SK-N-SH treated with all-trans-retinoic acid at 6 μM for 48 hours (cell line): ENCODE measurements at regions not wholly inside any gene's neighbourhood (a gene's known extent, or its start where the extent isn't known, plus 50 kb on each side); places are given as distances from the start of the nearest gene placed in this dataset.
A peak's percentile ranks its signal among the peaks of the same experiment; 100 is the strongest.

ENCODE experiments used
- ATAC-seq: fragments of 200-7000 bp; cut with Tn5 transposase; 3 replicates; pipeline ENCODE4 v1.9.1; 2020; ENCODE audit warnings: mild to moderate bottlenecking, moderate library complexity
- ARNTL ChIP-seq: fragments of 450-650 bp; formaldehyde crosslinking; IDR thresholded peaks from 2 replicates; pipeline ENCODE4 v1.5.0; 2020; ENCODE audit warnings: low read depth, mild to moderate bottlenecking, moderate library complexity, borderline replicate concordance
- BACH2 ChIP-seq: fragments of 250-450 bp; sonication (Bioruptor Pico); IDR thresholded peaks from 2 replicates; pipeline ENCODE4 v1.9.0; 2021; ENCODE audit warnings: mild to moderate bottlenecking, borderline replicate concordance
- CREB5 ChIP-seq: fragments of 250-450 bp; sonication (Bioruptor Pico); IDR thresholded peaks from 2 replicates; pipeline ENCODE4 v1.5.1; 2020; ENCODE audit warnings: low read depth, mild to moderate bottlenecking, moderate library complexity
- CSRNP3 ChIP-seq: fragments of 250-450 bp; sonication (Bioruptor Pico); IDR thresholded peaks from 2 replicates; pipeline ENCODE4 v1.5.1; 2021; ENCODE audit warnings: mild to moderate bottlenecking, moderate library complexity
- ESRRG ChIP-seq: fragments of 250-450 bp; sonication (Bioruptor Pico); IDR thresholded peaks from 2 replicates; pipeline ENCODE4 v1.6.1; 2021; ENCODE audit warnings: mild to moderate bottlenecking
- GLIS3 ChIP-seq: fragments of 250-450 bp; sonication (Bioruptor Pico); IDR thresholded peaks from 2 replicates; pipeline ENCODE4 v1.5.0; 2020; ENCODE audit warnings: mild to moderate bottlenecking, moderate library complexity
- ISL1 ChIP-seq: fragments of 250-450 bp; sonication (Bioruptor Pico); IDR thresholded peaks from 2 replicates; pipeline ENCODE4 v2.1.2; 2022; ENCODE audit warnings: mild to moderate bottlenecking, moderate library complexity
- OSR1 ChIP-seq: fragments of 250-450 bp; sonication (Bioruptor Pico); IDR thresholded peaks from 2 replicates; pipeline ENCODE4 v1.8.0; 2022; ENCODE audit warnings: moderate library complexity, mild to moderate bottlenecking, inconsistent platforms
- POU6F1 ChIP-seq: fragments of 250-450 bp; sonication (Bioruptor Pico); IDR thresholded peaks from 2 replicates; pipeline ENCODE4 v1.8.0; 2021; ENCODE audit warnings: low read depth, mild to moderate bottlenecking, moderate library complexity, borderline replicate concordance
- PPARA ChIP-seq: fragments of 250-450 bp; sonication (Bioruptor Pico); IDR thresholded peaks from 2 replicates; pipeline ENCODE4 v1.5.0; 2020; ENCODE audit warnings: mild to moderate bottlenecking, borderline replicate concordance
- RARB ChIP-seq: fragments of 250-450 bp; sonication (Bioruptor Pico); IDR thresholded peaks from 2 replicates; pipeline ENCODE4 v1.8.0; 2021; ENCODE audit warnings: mild to moderate bottlenecking, moderate library complexity
- TCF4 ChIP-seq: fragments of 250-450 bp; sonication (Bioruptor Pico); IDR thresholded peaks from 2 replicates; pipeline ENCODE4 v1.8.0; 2021; ENCODE audit warnings: mild to moderate bottlenecking, moderate library complexity, borderline replicate concordance
- TOX ChIP-seq: fragments of 250-450 bp; sonication (Bioruptor Pico); IDR thresholded peaks from 2 replicates; pipeline ENCODE4 v1.8.0; 2021; ENCODE audit warnings: mild to moderate bottlenecking, moderate library complexity, borderline replicate concordance
- TSHZ2 ChIP-seq: fragments of 250-450 bp; sonication (Bioruptor Pico); IDR thresholded peaks from 2 replicates; pipeline ENCODE4 v1.5.0; 2020; ENCODE audit warnings: mild to moderate bottlenecking, moderate library complexity
- ZC3H10 ChIP-seq: fragments of 250-450 bp; sonication (Bioruptor Pico); IDR thresholded peaks from 2 replicates; pipeline ENCODE4 v1.5.1; 2021; ENCODE audit warnings: mild to moderate bottlenecking, moderate library complexity
- ZFP3 ChIP-seq: fragments of 250-450 bp; sonication (Bioruptor Pico); IDR thresholded peaks from 2 replicates; pipeline ENCODE4 v1.5.0; 2020; ENCODE audit warnings: mild to moderate bottlenecking, moderate library complexity
- ZFP30 ChIP-seq: fragments of 450-650 bp; formaldehyde crosslinking; IDR thresholded peaks from 2 replicates; pipeline ENCODE4 v1.5.0; 2022; ENCODE audit warnings: mild to moderate bottlenecking, moderate library complexity
- ZNF565 ChIP-seq: fragments of 450-650 bp; formaldehyde crosslinking; conservative IDR thresholded peaks from 2 replicates; pipeline ENCODE4 v1.5.0; 2020; ENCODE audit warnings: low read depth, mild to moderate bottlenecking, moderate library complexity
- ZNF70 ChIP-seq: fragments of 450-650 bp; formaldehyde crosslinking; IDR thresholded peaks from 2 replicates; pipeline ENCODE4 v1.5.0; 2020; ENCODE audit warnings: mild to moderate bottlenecking, moderate library complexity
- ZNF8 ChIP-seq: fragments of 450-650 bp; formaldehyde crosslinking; IDR thresholded peaks from 2 replicates; pipeline ENCODE4 v1.5.0; 2020; ENCODE audit warnings: mild to moderate bottlenecking, moderate library complexity

GRCh38 chr2:191610756-191611155, 67.2 kb upstream of the NABP1 start:
- TF ChIP-seq ZNF565 (CRISPR knock-in tag): no peak
- no peak for TF ChIP-seq ZFP3 (CRISPR knock-in tag)
- TF ChIP-seq, all 23 proteins: peak for 0
- no peak for ATAC-seq

GRCh38 chr2:191611614-191612013, 66.3 kb upstream of the NABP1 start:
- TF ChIP-seq TCF4 (CRISPR knock-in tag): no peak
- TF ChIP-seq CSRNP3: no peak
- TF ChIP-seq TOX: no peak
- TF ChIP-seq ESRRG (CRISPR knock-in tag): no peak
- no peak for TF ChIP-seq GLIS3
- no peak for TF ChIP-seq BACH2 (CRISPR knock-in tag)
- ATAC-seq: no peak

GRCh38 chr2:191612496-191612895, 65.4 kb upstream of the NABP1 start:
- TF ChIP-seq BACH2 (CRISPR knock-in tag) (no peak), TOX (peak; percentile 52; the same call in 1 of the 2 replicates), ISL1 (CRISPR knock-in tag) (peak; percentile 92)
- ATAC-seq: peak; percentile 98

GRCh38 chr2:191614759-191615158, 63.2 kb upstream of the NABP1 start:
- ATAC-seq: no peak

GRCh38 chr2:191615596-191615995, 62.3 kb upstream of the NABP1 start:
- no peak for ATAC-seq
- no peak for TF ChIP-seq TCF4 (CRISPR knock-in tag)
- no peak for TF ChIP-seq BACH2 (CRISPR knock-in tag)
- no peak for TF ChIP-seq RARB (CRISPR knock-in tag)
- no peak for TF ChIP-seq ZC3H10 (CRISPR knock-in tag)
- no peak for TF ChIP-seq ZNF70 (CRISPR knock-in tag)
- TF ChIP-seq GLIS3: no peak
- TF ChIP-seq ZNF8 (CRISPR knock-in tag): no peak
- no peak for TF ChIP-seq TSHZ2 (CRISPR knock-in tag)
- no peak for TF ChIP-seq CSRNP3
- no peak for TF ChIP-seq PPARA (CRISPR knock-in tag)
- TF ChIP-seq POU6F1 (CRISPR knock-in tag): no peak
- TF ChIP-seq ISL1 (CRISPR knock-in tag): no peak
- no peak for TF ChIP-seq OSR1 (CRISPR knock-in tag)
- no peak for TF ChIP-seq ZFP30 (CRISPR knock-in tag)
- TF ChIP-seq ZNF565 (CRISPR knock-in tag): no peak
- TF ChIP-seq TOX: no peak
- no peak for TF ChIP-seq CREB5 (CRISPR knock-in tag)
- no peak for TF ChIP-seq ARNTL (CRISPR knock-in tag)

More at GRCh38 chr2:191614759-191615158, 63.2 kb upstream of the NABP1 start:
- TF ChIP-seq ZFP3 (CRISPR knock-in tag): no peak
- TF ChIP-seq, all 23 proteins: peak for 0
